ENCODE measurements at regions not wholly inside any gene's neighbourhood (a gene's known extent, or its start where the extent isn't known, plus 50 kb on each side); places are given as distances from the start of the nearest gene placed in this dataset.

- Mint-ChIP-seq H3K27ac (peak overlapping the region; percentile 40), H3K4me3 (no peak overlapping the region), H3K36me3 (ENCODE audit: low read depth) (no peaks in the 10 kb centered on the region), H3K27me3 (ENCODE audit: insufficient read depth) (peaks cover 7% of the 10 kb centered on the region), H3K4me1 (ENCODE audit: low read depth) (no peaks in the 10 kb centered on the region), H3K9me3 (no peaks in the 10 kb centered on the region)
- DNase-seq (ENCODE audit: low spot score) = no peak
- intact Hi-C loops (cut with micrococcal nuclease) = no loop called here
These were observed 243.3 kb downstream of the FAM43A start for GRCh38 chr3:194928831-194929577.

- no peak for DNase-seq (ENCODE audit: low spot score)
- Mint-ChIP-seq H3K27ac (no peak overlapping the region), H3K9me3 (no peaks in the 10 kb centered on the region), H3K4me3 (no peak overlapping the region), H3K36me3 (ENCODE audit: low read depth) (no peaks in the 10 kb centered on the region), H3K4me1 (ENCODE audit: low read depth) (no peaks in the 10 kb centered on the region), H3K27me3 (ENCODE audit: insufficient read depth) (peaks cover 7% of the 10 kb centered on the region)
- intact Hi-C loops (cut with micrococcal nuclease) = no loop called here
These were observed 243.9 kb downstream of the FAM43A start for GRCh38 chr3:194929578-194929960.

- Mint-ChIP-seq H3K4me1 (ENCODE audit: low read depth) (no peaks in the 10 kb centered on the region), H3K9me3 (no peaks in the 10 kb centered on the region), H3K27ac (no peak overlapping the region), H3K36me3 (ENCODE audit: low read depth) (no peaks in the 10 kb centered on the region), H3K27me3 (ENCODE audit: insufficient read depth) (peaks cover 7% of the 10 kb centered on the region), H3K4me3 (no peak overlapping the region)
- intact Hi-C loops (cut with micrococcal nuclease) = no loop called here
- no peak for DNase-seq (ENCODE audit: low spot score)
These were observed 244.9 kb downstream of the FAM43A start for GRCh38 chr3:194930377-194931204.

- Mint-ChIP-seq H3K36me3 (ENCODE audit: low read depth) (no peaks in the 10 kb centered on the region), H3K9me3 (no peaks in the 10 kb centered on the region), H3K27ac (no peak overlapping the region), H3K27me3 (ENCODE audit: insufficient read depth) (peaks cover 7% of the 10 kb centered on the region), H3K4me1 (ENCODE audit: low read depth) (no peaks in the 10 kb centered on the region), H3K4me3 (no peak overlapping the region)
- intact Hi-C loops (cut with micrococcal nuclease) = no loop called here
- no peak for DNase-seq (ENCODE audit: low spot score)
These were observed 245.7 kb downstream of the FAM43A start for GRCh38 chr3:194931347-194931746.

- Mint-ChIP-seq H3K36me3 (ENCODE audit: low read depth) (no peaks in the 10 kb centered on the region), H3K4me3 (no peak overlapping the region), H3K27me3 (ENCODE audit: insufficient read depth) (peaks cover 7% of the 10 kb centered on the region), H3K27ac (no peak overlapping the region), H3K9me3 (no peaks in the 10 kb centered on the region), H3K4me1 (ENCODE audit: low read depth) (no peaks in the 10 kb centered on the region)
- no peak for DNase-seq (ENCODE audit: low spot score)
- intact Hi-C loops (cut with micrococcal nuclease) = no loop called here
These were observed 246.2 kb downstream of the FAM43A start for GRCh38 chr3:194931865-194932264.

GRCh38 chr3:194933465-194933864 lies 247.8 kb downstream of the FAM43A start:
- intact Hi-C loops (cut with micrococcal nuclease) = no loop called here
- H3K36me3 Mint-ChIP-seq (ENCODE audit: low read depth) = no peaks in the 10 kb centered on the region
- H3K4me3 Mint-ChIP-seq = no peak overlapping the region
- no peak overlapping the region for H3K27ac Mint-ChIP-seq
- H3K27me3 Mint-ChIP-seq (ENCODE audit: insufficient read depth) = peaks cover 7% of the 10 kb centered on the region
- no peaks in the 10 kb centered on the region for H3K4me1 Mint-ChIP-seq (ENCODE audit: low read depth)
- DNase-seq (ENCODE audit: low spot score) = no peak
- H3K9me3 Mint-ChIP-seq = no peaks in the 10 kb centered on the region

- Mint-ChIP-seq H3K36me3 (ENCODE audit: low read depth) (no peaks in the 10 kb centered on the region), H3K4me3 (no peak overlapping the region), H3K9me3 (no peaks in the 10 kb centered on the region), H3K27me3 (ENCODE audit: insufficient read depth) (peaks cover 7% of the 10 kb centered on the region), H3K4me1 (ENCODE audit: low read depth) (no peaks in the 10 kb centered on the region), H3K27ac (no peak overlapping the region)
- no peak for DNase-seq (ENCODE audit: low spot score)
- intact Hi-C loops (cut with micrococcal nuclease) = no loop called here
These were observed 249.4 kb downstream of the FAM43A start for GRCh38 chr3:194935061-194935460.

GRCh38 chr3:194935632-194936470 lies 250.2 kb downstream of the FAM43A start:
- Mint-ChIP-seq H3K27me3 (ENCODE audit: insufficient read depth) (peaks cover 7% of the 10 kb centered on the region), H3K36me3 (ENCODE audit: low read depth) (no peaks in the 10 kb centered on the region), H3K4me1 (ENCODE audit: low read depth) (no peaks in the 10 kb centered on the region), H3K9me3 (no peaks in the 10 kb centered on the region), H3K4me3 (no peak overlapping the region), H3K27ac (no peak overlapping the region)
- intact Hi-C loops (cut with micrococcal nuclease) = no loop called here
- no peak for DNase-seq (ENCODE audit: low spot score)

GRCh38 chr3:194936659-194937058 lies 251.0 kb downstream of the FAM43A start:
- Mint-ChIP-seq H3K27ac (no peak overlapping the region), H3K4me3 (no peak overlapping the region), H3K36me3 (ENCODE audit: low read depth) (no peaks in the 10 kb centered on the region), H3K4me1 (ENCODE audit: low read depth) (no peaks in the 10 kb centered on the region), H3K27me3 (ENCODE audit: insufficient read depth) (peaks cover 5% of the 10 kb centered on the region), H3K9me3 (no peaks in the 10 kb centered on the region)
- intact Hi-C loops (cut with micrococcal nuclease) = no loop called here
- no peak for DNase-seq (ENCODE audit: low spot score)

GRCh38 chr3:194937144-194937543 lies 251.5 kb downstream of the FAM43A start:
- Mint-ChIP-seq H3K9me3 (no peaks in the 10 kb centered on the region), H3K36me3 (ENCODE audit: low read depth) (no peaks in the 10 kb centered on the region), H3K4me1 (ENCODE audit: low read depth) (no peaks in the 10 kb centered on the region), H3K4me3 (no peak overlapping the region), H3K27ac (no peak overlapping the region), H3K27me3 (ENCODE audit: insufficient read depth) (peaks cover 5% of the 10 kb centered on the region)
- DNase-seq (ENCODE audit: low spot score) = no peak
- intact Hi-C loops (cut with micrococcal nuclease) = no loop called here

- no peak for DNase-seq (ENCODE audit: low spot score)
- intact Hi-C loops (cut with micrococcal nuclease) = no loop called here
- Mint-ChIP-seq H3K36me3 (ENCODE audit: low read depth) (no peaks in the 10 kb centered on the region), H3K4me3 (no peak overlapping the region), H3K27me3 (ENCODE audit: insufficient read depth) (peaks cover 3% of the 10 kb centered on the region), H3K27ac (no peak overlapping the region), H3K4me1 (ENCODE audit: low read depth) (no peaks in the 10 kb centered on the region), H3K9me3 (no peaks in the 10 kb centered on the region)
These were observed 252.2 kb downstream of the FAM43A start for GRCh38 chr3:194937882-194938321.

- H3K4me1 Mint-ChIP-seq (ENCODE audit: low read depth) = no peaks in the 10 kb centered on the region
- no peaks in the 10 kb centered on the region for H3K36me3 Mint-ChIP-seq (ENCODE audit: low read depth)
- no peak for DNase-seq (ENCODE audit: low spot score)
- H3K27ac Mint-ChIP-seq = no peak overlapping the region
- intact Hi-C loops (cut with micrococcal nuclease) = no loop called here
- H3K9me3 Mint-ChIP-seq = no peaks in the 10 kb centered on the region
- H3K27me3 Mint-ChIP-seq (ENCODE audit: insufficient read depth) = peaks cover 3% of the 10 kb centered on the region
- H3K4me3 Mint-ChIP-seq = no peak overlapping the region
These were observed 253.3 kb downstream of the FAM43A start for GRCh38 chr3:194938845-194939531.
